Memory B cell (primary cell): ENCODE measurements at regions not wholly inside any gene's neighbourhood (a gene's known extent, or its start where the extent isn't known, plus 50 kb on each side); places are given as distances from the start of the nearest gene placed in this dataset.
A peak's percentile ranks its signal among the peaks of the same experiment; 100 is the strongest.
"Not testable (repeated sequence)": the region's sequence is repeated elsewhere in the genome, so short reads cannot be mapped to it uniquely, and the experiment has no call there.

Source experiments
- ATAC-seq: fragments of 150-1000 bp; cut with Tn5 transposase; 2 replicates; pipeline ENCODE4 v1.10.0; 2021; ENCODE audit warnings: low read depth, mild to moderate bottlenecking, moderate library complexity
- DNase-seq, 2 donors: peaks; one replicate each; pipeline ENCODE4 v3.0.0; 2022; ENCODE audit warnings: low spot score in 2 of 2
- H3K27ac Mint-ChIP-seq: one replicate; pipeline ENCODE4 v1.8.0; 2022; ENCODE audit warnings: mild to moderate bottlenecking, moderate library complexity, mixed read lengths
- H3K27me3 Mint-ChIP-seq: one replicate; pipeline ENCODE4 v1.8.0; 2022; ENCODE audit warnings: mixed read lengths
- H3K36me3 Mint-ChIP-seq: one replicate; pipeline ENCODE4 v1.8.0; 2022; ENCODE audit warnings: mild to moderate bottlenecking, mixed read lengths
- H3K4me1 Mint-ChIP-seq: one replicate; pipeline ENCODE4 v1.8.0; 2022; ENCODE audit warnings: mixed read lengths
- H3K4me3 Mint-ChIP-seq: one replicate; pipeline ENCODE4 v1.8.0; 2022; ENCODE audit warnings: mild to moderate bottlenecking, moderate library complexity, mixed read lengths
- H3K9me3 Mint-ChIP-seq: one replicate; pipeline ENCODE4 v1.8.0; 2022; ENCODE audit warnings: mixed read lengths

GRCh38 chr4:81589262-81589661, 117.6 kb upstream of the RASGEF1B start:
- DNase-seq (no peak), ATAC-seq (peak; percentile 53)
- Mint-ChIP-seq H3K27ac (no peak overlapping the region), H3K27me3 (no peaks in the 10 kb centered on the region), H3K4me3 (no peak overlapping the region), H3K36me3 (peaks cover 2% of the 10 kb centered on the region), H3K4me1 (peaks cover 5% of the 10 kb centered on the region), H3K9me3 (peaks cover 3% of the 10 kb centered on the region)

- no peaks in the 10 kb centered on the region for H3K9me3 Mint-ChIP-seq
- no peak for ATAC-seq
- no peak overlapping the region for H3K27ac Mint-ChIP-seq
- no peaks in the 10 kb centered on the region for H3K27me3 Mint-ChIP-seq
- no peak for DNase-seq
- no peaks in the 10 kb centered on the region for H3K36me3 Mint-ChIP-seq
- H3K4me3 Mint-ChIP-seq = no peak overlapping the region
- peaks cover 2% of the 10 kb centered on the region for H3K4me1 Mint-ChIP-seq
Observed at GRCh38 chr4:81586706-81587105, 115.0 kb upstream of the RASGEF1B start.

- H3K4me1 Mint-ChIP-seq, H3K4me3 Mint-ChIP-seq, DNase-seq, H3K27me3 Mint-ChIP-seq, H3K27ac Mint-ChIP-seq, ATAC-seq, H3K9me3 Mint-ChIP-seq, H3K36me3 Mint-ChIP-seq: not testable (repeated sequence)
Observed at GRCh38 chr4:81580994-81581374, 109.3 kb upstream of the RASGEF1B start.

- H3K27ac Mint-ChIP-seq = no peak overlapping the region
- H3K36me3 Mint-ChIP-seq = no peaks in the 10 kb centered on the region
- no peak for DNase-seq
- no peak for ATAC-seq
- no peaks in the 10 kb centered on the region for H3K9me3 Mint-ChIP-seq
- no peak overlapping the region for H3K4me3 Mint-ChIP-seq
- peaks cover 8% of the 10 kb centered on the region for H3K4me1 Mint-ChIP-seq
- H3K27me3 Mint-ChIP-seq = no peaks in the 10 kb centered on the region
Observed at GRCh38 chr4:81580346-81580993, 108.8 kb upstream of the RASGEF1B start.

GRCh38 chr4:81577392-81577791, 105.7 kb upstream of the RASGEF1B start:
- Mint-ChIP-seq H3K27me3 (no peaks in the 10 kb centered on the region), H3K36me3 (no peaks in the 10 kb centered on the region), H3K9me3 (no peaks in the 10 kb centered on the region), H3K27ac (no peak overlapping the region), H3K4me1 (peaks cover 22% of the 10 kb centered on the region), H3K4me3 (no peak overlapping the region)
- DNase-seq (no peak), ATAC-seq (peak; percentile 28)

GRCh38 chr4:81574991-81575390, 103.3 kb upstream of the RASGEF1B start:
- no peaks in the 10 kb centered on the region for H3K27me3 Mint-ChIP-seq

GRCh38 chr4:81573840-81574239, 102.1 kb upstream of the RASGEF1B start:
- Mint-ChIP-seq H3K36me3 (no peaks in the 10 kb centered on the region), H3K27me3 (no peaks in the 10 kb centered on the region), H3K9me3 (no peaks in the 10 kb centered on the region), H3K4me3 (peak overlapping the region; percentile 12), H3K4me1 (peaks cover 18% of the 10 kb centered on the region), H3K27ac (peak overlapping the region; percentile 58)
- DNase-seq (no peak), ATAC-seq (peak; percentile 90)

More at GRCh38 chr4:81574991-81575390, 103.3 kb upstream of the RASGEF1B start:
- H3K36me3 Mint-ChIP-seq = no peaks in the 10 kb centered on the region
- H3K9me3 Mint-ChIP-seq = no peaks in the 10 kb centered on the region
- H3K27ac Mint-ChIP-seq = no peak overlapping the region
- DNase-seq (no peak), ATAC-seq (no peak)
- H3K4me1 Mint-ChIP-seq = peaks cover 22% of the 10 kb centered on the region
- H3K4me3 Mint-ChIP-seq = no peak overlapping the region

- DNase-seq = no peak
- Mint-ChIP-seq H3K27me3 (no peaks in the 10 kb centered on the region), H3K27ac (no peak overlapping the region), H3K4me3 (no peak overlapping the region), H3K9me3 (no peaks in the 10 kb centered on the region), H3K4me1 (peaks cover 17% of the 10 kb centered on the region), H3K36me3 (no peaks in the 10 kb centered on the region)
- no peak for ATAC-seq
Observed at GRCh38 chr4:81572402-81572801, 100.7 kb upstream of the RASGEF1B start.

GRCh38 chr4:81571105-81571504, 99.4 kb upstream of the RASGEF1B start:
- H3K27ac Mint-ChIP-seq = no peak overlapping the region
- ATAC-seq (no peak), DNase-seq (no peak)
- no peaks in the 10 kb centered on the region for H3K9me3 Mint-ChIP-seq
- H3K27me3 Mint-ChIP-seq = no peaks in the 10 kb centered on the region
- H3K36me3 Mint-ChIP-seq = no peaks in the 10 kb centered on the region
- no peak overlapping the region for H3K4me3 Mint-ChIP-seq
- H3K4me1 Mint-ChIP-seq = peaks cover 17% of the 10 kb centered on the region

- Mint-ChIP-seq H3K27me3 (no peaks in the 10 kb centered on the region), H3K9me3 (no peaks in the 10 kb centered on the region), H3K4me3 (peak overlapping the region; percentile 71), H3K4me1 (peaks cover 22% of the 10 kb centered on the region), H3K36me3 (no peaks in the 10 kb centered on the region), H3K27ac (peak overlapping the region; percentile 85)
- no peak for DNase-seq
- ATAC-seq = no peak
Observed at GRCh38 chr4:81566161-81566591, 94.5 kb upstream of the RASGEF1B start.

- H3K27me3 Mint-ChIP-seq = no peaks in the 10 kb centered on the region
- H3K27ac Mint-ChIP-seq = peak overlapping the region; percentile 85
- H3K4me3 Mint-ChIP-seq = peak overlapping the region; percentile 71
- no peaks in the 10 kb centered on the region for H3K36me3 Mint-ChIP-seq
- H3K9me3 Mint-ChIP-seq = no peaks in the 10 kb centered on the region
- no peak for DNase-seq
- H3K4me1 Mint-ChIP-seq = peaks cover 25% of the 10 kb centered on the region
- ATAC-seq = no peak
Observed at GRCh38 chr4:81565142-81565870, 93.6 kb upstream of the RASGEF1B start.

GRCh38 chr4:81564025-81564424, 92.3 kb upstream of the RASGEF1B start:
- H3K27ac Mint-ChIP-seq = peak overlapping the region; percentile 90
- H3K9me3 Mint-ChIP-seq = peaks cover under 1% of the 10 kb centered on the region
- no peaks in the 10 kb centered on the region for H3K27me3 Mint-ChIP-seq
- H3K4me1 Mint-ChIP-seq = peaks cover 27% of the 10 kb centered on the region
- peaks cover under 1% of the 10 kb centered on the region for H3K36me3 Mint-ChIP-seq
- no peak overlapping the region for H3K4me3 Mint-ChIP-seq
- no peak for ATAC-seq
- DNase-seq = no peak

- Mint-ChIP-seq H3K27me3 (no peaks in the 10 kb centered on the region), H3K27ac (peak overlapping the region; percentile 99), H3K9me3 (peaks cover 2% of the 10 kb centered on the region), H3K36me3 (peaks cover 3% of the 10 kb centered on the region), H3K4me3 (peak overlapping the region; percentile 37), H3K4me1 (peaks cover 35% of the 10 kb centered on the region)
- peak; percentile 95 for ATAC-seq
- DNase-seq = peak in 1 of 2 donors; percentile 71
Observed at GRCh38 chr4:81562093-81562492, 90.4 kb upstream of the RASGEF1B start.

GRCh38 chr4:81557306-81557705, 85.6 kb upstream of the RASGEF1B start:
- H3K4me3 Mint-ChIP-seq = no peak overlapping the region
- peaks cover 4% of the 10 kb centered on the region for H3K9me3 Mint-ChIP-seq
- H3K36me3 Mint-ChIP-seq = peaks cover 3% of the 10 kb centered on the region
- H3K27ac Mint-ChIP-seq = no peak overlapping the region
- ATAC-seq (no peak), DNase-seq (no peak)
- H3K4me1 Mint-ChIP-seq = peaks cover 15% of the 10 kb centered on the region
- no peaks in the 10 kb centered on the region for H3K27me3 Mint-ChIP-seq
